WTC11 (cell line): ENCODE measurements at regions not wholly inside any gene's neighbourhood (a gene's known extent, or its start where the extent isn't known, plus 50 kb on each side); places are given as distances from the start of the nearest gene placed in this dataset.

ENCODE experiments used
- ATAC-seq: fragments of 200-7000 bp; cut with Tn5 transposase; 2 replicates; pipeline ENCODE4 v1.10.0; 2021; ENCODE audit warnings: mild to moderate bottlenecking, moderate library complexity
- CTCF ChIA-PET: fragments of 300-600 bp; sonication (Branson Sonifier 250); formaldehyde crosslinking; loops from one replicate; lab custom pipeline; 2021; ENCODE audit warnings: antibody characterized with exemption; lab: Charles Lee
- POLR2A ChIA-PET: fragments of 350-600 bp; sonication (Branson Sonifier 250); formaldehyde crosslinking; loops from one replicate; lab custom pipeline; 2021; ENCODE audit warnings: antibody characterized with exemption; lab: Charles Lee
- DNase-seq: peaks from one replicate; pipeline ENCODE4 v3.0.0; 2021; ENCODE audit warnings: low spot score
- H3K27ac Mint-ChIP-seq: 2 replicates; pipeline ENCODE4 v1.8.0; 2021; ENCODE audit warnings: mixed read lengths
- H3K27me3 Mint-ChIP-seq: 2 replicates; pipeline ENCODE4 v1.8.0; 2021; ENCODE audit warnings: low read depth, mild to moderate bottlenecking, moderate library complexity, mixed read lengths
- H3K36me3 Mint-ChIP-seq: 2 replicates; pipeline ENCODE4 v1.8.0; 2021; ENCODE audit warnings: mixed read lengths
- H3K4me1 Mint-ChIP-seq: 2 replicates; pipeline ENCODE4 v1.8.0; 2022; ENCODE audit warnings: mixed read lengths
- H3K4me3 Mint-ChIP-seq: 2 replicates; pipeline ENCODE4 v1.8.0; 2021; ENCODE audit warnings: mild to moderate bottlenecking, moderate library complexity, mixed read lengths
- H3K9me3 Mint-ChIP-seq: 2 replicates; pipeline ENCODE4 v1.8.0; 2021; ENCODE audit warnings: mixed read lengths
- CBFB ChIP-seq: sonication (generic); formaldehyde crosslinking; IDR thresholded peaks from 2 replicates; pipeline ENCODE4 v1.8.1; 2022; ENCODE audit warnings: mild to moderate bottlenecking, low read depth, missing genetic modification reagents
- FOXJ3 ChIP-seq: sonication (generic); formaldehyde crosslinking; IDR thresholded peaks from 2 replicates; pipeline ENCODE4 v1.9.0; 2021; ENCODE audit warnings: missing genetic modification reagents, mild to moderate bottlenecking, borderline replicate concordance
- FOXP1 ChIP-seq: sonication (generic); formaldehyde crosslinking; IDR thresholded peaks from 2 replicates; pipeline ENCODE4 v1.8.0; 2022; ENCODE audit warnings: missing genetic modification reagents, mild to moderate bottlenecking, moderate library complexity, borderline replicate concordance
- GRHL2 ChIP-seq: fragments of 250-450 bp; sonication (Bioruptor Pico); IDR thresholded peaks from 2 replicates; pipeline ENCODE4 v1.8.0; 2022; ENCODE audit warnings: mild to moderate bottlenecking, moderate library complexity; ENCODE audit not compliant: insufficient replicate concordance, severe bottlenecking
- JAZF1 ChIP-seq: fragments of 250-450 bp; sonication (Bioruptor Pico); IDR thresholded peaks from 2 replicates; pipeline ENCODE4 v1.9.0; 2021; ENCODE audit warnings: moderate library complexity, mild to moderate bottlenecking, inconsistent platforms
- NR3C1 ChIP-seq: sonication (generic); formaldehyde crosslinking; conservative IDR thresholded peaks from 2 replicates; pipeline ENCODE4 v1.8.1; 2023; ENCODE audit warnings: low read depth, mild to moderate bottlenecking, missing genetic modification reagents
- OVOL2 ChIP-seq: fragments of 250-450 bp; sonication (Bioruptor Pico); IDR thresholded peaks from 2 replicates; pipeline ENCODE4 v1.9.0; 2021; ENCODE audit warnings: mild to moderate bottlenecking, borderline replicate concordance
- PRRX2 ChIP-seq: fragments of 250-450 bp; sonication (Bioruptor Pico); IDR thresholded peaks from 2 replicates; pipeline ENCODE4 v1.8.0; 2021; ENCODE audit warnings: mild to moderate bottlenecking
- RELA ChIP-seq: sonication (generic); formaldehyde crosslinking; IDR thresholded peaks from 2 replicates; pipeline ENCODE4 v1.8.1; 2022; ENCODE audit warnings: missing genetic modification reagents, mild to moderate bottlenecking, borderline replicate concordance
- RORB ChIP-seq: fragments of 250-450 bp; sonication (Bioruptor Pico); IDR thresholded peaks from 2 replicates; pipeline ENCODE4 v1.9.0; 2021; ENCODE audit warnings: mild to moderate bottlenecking
- TP53 ChIP-seq: sonication (generic); formaldehyde crosslinking; IDR thresholded peaks from 2 replicates; pipeline ENCODE4 v1.8.1; 2023; ENCODE audit warnings: mild to moderate bottlenecking, missing genetic modification reagents
- ZBTB21 ChIP-seq: sonication (generic); formaldehyde crosslinking; IDR thresholded peaks from 2 replicates; pipeline ENCODE4 v1.8.1; 2023; ENCODE audit warnings: mild to moderate bottlenecking, missing genetic modification reagents, borderline replicate concordance
- ZNF396 ChIP-seq: fragments of 250-450 bp; sonication (Bioruptor Pico); IDR thresholded peaks from 2 replicates; pipeline ENCODE4 v1.8.0; 2021; ENCODE audit warnings: mild to moderate bottlenecking, moderate library complexity, borderline replicate concordance
- ZNF671 ChIP-seq: fragments of 250-450 bp; sonication (Bioruptor Pico); IDR thresholded peaks from 2 replicates; pipeline ENCODE4 v1.8.0; 2021; ENCODE audit warnings: mild to moderate bottlenecking
- TF ChIP-seq, protein P1 (sequence below): sonication (generic); formaldehyde crosslinking; IDR thresholded peaks from 2 replicates; pipeline ENCODE4 v1.8.1; 2023; ENCODE audit warnings: mild to moderate bottlenecking, moderate library complexity, missing genetic modification reagents
- TF ChIP-seq, protein P2 (sequence below): fragments of 250-450 bp; sonication (Bioruptor Pico); conservative IDR thresholded peaks from 2 replicates; pipeline ENCODE4 v1.9.0; 2021; ENCODE audit warnings: mild to moderate bottlenecking
- TF ChIP-seq, protein P3 (sequence below): sonication (generic); formaldehyde crosslinking; conservative IDR thresholded peaks from 2 replicates; pipeline ENCODE4 v1.8.1; 2023; ENCODE audit warnings: mild to moderate bottlenecking, low read depth, missing genetic modification reagents, moderate library complexity
- TF ChIP-seq, protein P4 (sequence below): fragments of 250-450 bp; sonication (Bioruptor Pico); IDR thresholded peaks from 2 replicates; pipeline ENCODE4 v1.9.0; 2021; ENCODE audit warnings: moderate library complexity, mild to moderate bottlenecking, inconsistent platforms, borderline replicate concordance
- TF ChIP-seq, protein P5 (sequence below): sonication (generic); formaldehyde crosslinking; IDR thresholded peaks from 2 replicates; pipeline ENCODE4 v1.8.1; 2023; ENCODE audit warnings: mild to moderate bottlenecking, missing genetic modification reagents, moderate library complexity
- TF ChIP-seq, protein P6 (sequence below): sonication (generic); formaldehyde crosslinking; IDR thresholded peaks from 2 replicates; pipeline ENCODE4 v1.8.1; 2022; ENCODE audit warnings: missing genetic modification reagents, borderline replicate concordance

DNA sequence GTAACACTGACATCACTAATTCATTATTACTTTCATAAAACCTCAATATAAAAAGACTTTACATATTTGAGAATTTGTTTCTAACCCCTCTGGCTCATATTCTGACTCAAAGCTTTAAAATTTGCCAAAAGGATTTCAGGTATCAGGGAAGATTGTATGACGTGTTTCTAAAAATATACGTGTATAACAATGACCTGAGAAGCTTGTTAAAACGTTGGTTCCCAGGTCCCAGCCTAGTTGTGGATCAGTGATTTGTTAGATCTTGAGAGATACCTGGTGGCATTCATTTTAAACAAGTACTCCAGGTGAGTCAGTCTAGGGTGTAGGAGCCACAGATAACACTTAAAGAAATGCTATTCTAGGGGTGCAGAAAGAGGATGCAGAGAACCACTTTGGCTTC lies 1096.8 kb upstream of the NXPH2 start:
- ChIA-PET CTCF (no interaction called here), POLR2A (no interaction called here)

DNA sequence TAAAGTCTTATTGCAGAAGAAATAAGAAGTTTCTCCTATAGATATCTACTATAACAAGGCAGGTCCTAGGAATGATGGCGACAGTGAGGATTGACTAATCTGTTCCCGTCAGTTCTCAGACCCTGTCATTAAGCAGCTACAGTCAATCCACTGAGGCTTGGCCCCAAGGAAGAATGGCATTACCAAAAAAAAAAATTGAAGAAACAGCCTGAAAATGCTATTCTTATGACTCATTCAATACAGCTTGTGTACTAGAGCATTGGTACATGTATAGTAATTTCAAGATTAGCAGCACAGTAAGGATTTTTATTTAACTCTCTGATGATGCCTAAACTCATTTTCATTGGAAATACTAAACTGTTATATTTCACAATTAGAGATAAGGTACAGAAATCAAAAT lies 1096.1 kb upstream of the NXPH2 start:
- H3K4me3 Mint-ChIP-seq, result no peak overlapping the region
- ChIA-PET CTCF (no interaction called here), POLR2A (no interaction called here)
- no peak for TF ChIP-seq PRRX2 (CRISPR knock-in tag)
- TF ChIP-seq ZNF396 (CRISPR knock-in tag), result no peak
- no peak for TF ChIP-seq ZNF671
- no peak for TF ChIP-seq CBFB (CRISPR knock-in tag)
- TF ChIP-seq, protein P1, sequence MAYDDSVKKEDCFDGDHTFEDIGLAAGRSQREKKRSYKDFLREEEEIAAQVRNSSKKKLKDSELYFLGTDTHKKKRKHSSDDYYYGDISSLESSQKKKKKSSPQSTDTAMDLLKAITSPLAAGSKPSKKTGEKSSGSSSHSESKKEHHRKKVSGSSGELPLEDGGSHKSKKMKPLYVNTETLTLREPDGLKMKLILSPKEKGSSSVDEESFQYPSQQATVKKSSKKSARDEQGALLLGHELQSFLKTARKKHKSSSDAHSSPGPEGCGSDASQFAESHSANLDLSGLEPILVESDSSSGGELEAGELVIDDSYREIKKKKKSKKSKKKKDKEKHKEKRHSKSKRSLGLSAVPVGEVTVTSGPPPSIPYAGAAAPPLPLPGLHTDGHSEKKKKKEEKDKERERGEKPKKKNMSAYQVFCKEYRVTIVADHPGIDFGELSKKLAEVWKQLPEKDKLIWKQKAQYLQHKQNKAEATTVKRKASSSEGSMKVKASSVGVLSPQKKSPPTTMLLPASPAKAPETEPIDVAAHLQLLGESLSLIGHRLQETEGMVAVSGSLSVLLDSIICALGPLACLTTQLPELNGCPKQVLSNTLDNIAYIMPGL (CRISPR knock-in tag), result no peak
- TF ChIP-seq, protein P2, sequence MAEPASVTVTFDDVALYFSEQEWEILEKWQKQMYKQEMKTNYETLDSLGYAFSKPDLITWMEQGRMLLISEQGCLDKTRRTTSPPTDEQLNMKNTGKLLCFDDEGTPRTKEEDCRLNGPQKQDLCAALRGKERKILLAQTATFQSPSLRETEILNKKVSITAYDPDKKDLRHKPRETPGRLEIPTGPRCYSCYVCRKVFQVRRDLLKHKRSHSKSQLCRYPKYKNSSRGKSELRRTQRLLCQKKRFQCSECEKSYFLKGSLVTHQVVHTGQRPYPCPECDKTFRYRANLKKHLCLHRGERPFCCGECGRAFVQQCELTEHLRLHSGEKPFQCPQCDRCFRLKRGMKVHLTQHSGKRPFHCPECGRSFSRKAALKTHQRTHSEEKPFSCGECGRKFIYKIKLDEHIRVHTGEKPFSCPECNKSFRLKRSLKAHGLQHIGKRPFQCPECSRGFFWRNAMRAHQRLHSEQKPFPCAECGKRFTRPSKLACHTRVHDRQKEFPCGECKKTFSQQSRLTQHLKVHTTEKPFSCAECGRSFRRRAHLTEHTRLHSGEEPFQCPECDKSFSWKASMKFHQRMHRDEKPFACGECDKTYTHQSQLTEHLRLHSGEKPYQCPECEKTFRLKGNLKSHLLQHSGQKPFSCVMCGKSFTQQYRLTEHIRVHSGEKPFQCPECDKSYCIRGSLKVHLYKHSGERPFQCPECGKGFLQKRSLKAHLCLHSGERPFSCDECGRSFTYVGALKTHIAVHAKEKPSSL, result no peak
- TF ChIP-seq NR3C1 (CRISPR knock-in tag), result no peak
- TF ChIP-seq, protein P3, sequence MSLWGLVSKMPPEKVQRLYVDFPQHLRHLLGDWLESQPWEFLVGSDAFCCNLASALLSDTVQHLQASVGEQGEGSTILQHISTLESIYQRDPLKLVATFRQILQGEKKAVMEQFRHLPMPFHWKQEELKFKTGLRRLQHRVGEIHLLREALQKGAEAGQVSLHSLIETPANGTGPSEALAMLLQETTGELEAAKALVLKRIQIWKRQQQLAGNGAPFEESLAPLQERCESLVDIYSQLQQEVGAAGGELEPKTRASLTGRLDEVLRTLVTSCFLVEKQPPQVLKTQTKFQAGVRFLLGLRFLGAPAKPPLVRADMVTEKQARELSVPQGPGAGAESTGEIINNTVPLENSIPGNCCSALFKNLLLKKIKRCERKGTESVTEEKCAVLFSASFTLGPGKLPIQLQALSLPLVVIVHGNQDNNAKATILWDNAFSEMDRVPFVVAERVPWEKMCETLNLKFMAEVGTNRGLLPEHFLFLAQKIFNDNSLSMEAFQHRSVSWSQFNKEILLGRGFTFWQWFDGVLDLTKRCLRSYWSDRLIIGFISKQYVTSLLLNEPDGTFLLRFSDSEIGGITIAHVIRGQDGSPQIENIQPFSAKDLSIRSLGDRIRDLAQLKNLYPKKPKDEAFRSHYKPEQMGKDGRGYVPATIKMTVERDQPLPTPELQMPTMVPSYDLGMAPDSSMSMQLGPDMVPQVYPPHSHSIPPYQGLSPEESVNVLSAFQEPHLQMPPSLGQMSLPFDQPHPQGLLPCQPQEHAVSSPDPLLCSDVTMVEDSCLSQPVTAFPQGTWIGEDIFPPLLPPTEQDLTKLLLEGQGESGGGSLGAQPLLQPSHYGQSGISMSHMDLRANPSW, result no peak
- TF ChIP-seq RORB, result no peak
- TF ChIP-seq, all 79 proteins: peak for 0
- Mint-ChIP-seq H3K36me3 (peaks cover 6% of the 10 kb centered on the region), H3K27ac (no peak overlapping the region), H3K27me3 (no peaks in the 10 kb centered on the region), H3K9me3 (peaks cover 13% of the 10 kb centered on the region), H3K4me1 (0 out of 2 replicates have a peak, but pooled peaks cover 5% of the 10 kb centered on the region)
- ATAC-seq, result no peak
- DNase-seq, result no peak

More for the DNA sequence above, 1096.8 kb upstream of the NXPH2 start:
- no peak overlapping the region for H3K4me3 Mint-ChIP-seq
- DNase-seq (no peak), ATAC-seq (no peak)
- TF ChIP-seq RELA, result no peak
- TF ChIP-seq, protein P4, sequence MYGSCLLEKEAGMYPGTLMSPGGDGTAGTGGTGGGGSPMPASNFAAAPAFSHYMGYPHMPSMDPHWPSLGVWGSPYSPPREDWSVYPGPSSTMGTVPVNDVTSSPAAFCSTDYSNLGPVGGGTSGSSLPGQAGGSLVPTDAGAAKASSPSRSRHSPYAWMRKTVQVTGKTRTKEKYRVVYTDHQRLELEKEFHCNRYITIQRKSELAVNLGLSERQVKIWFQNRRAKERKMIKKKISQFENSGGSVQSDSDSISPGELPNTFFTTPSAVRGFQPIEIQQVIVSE (CRISPR knock-in tag), result no peak
- no peak for TF ChIP-seq FOXP1 (CRISPR knock-in tag)
- TF ChIP-seq ZBTB21 (CRISPR knock-in tag), result no peak
- TF ChIP-seq TP53 (CRISPR knock-in tag), result no peak
- TF ChIP-seq JAZF1, result no peak
- no peak for TF ChIP-seq GRHL2
- no peak for TF ChIP-seq FOXJ3 (CRISPR knock-in tag)
- TF ChIP-seq, protein P5, sequence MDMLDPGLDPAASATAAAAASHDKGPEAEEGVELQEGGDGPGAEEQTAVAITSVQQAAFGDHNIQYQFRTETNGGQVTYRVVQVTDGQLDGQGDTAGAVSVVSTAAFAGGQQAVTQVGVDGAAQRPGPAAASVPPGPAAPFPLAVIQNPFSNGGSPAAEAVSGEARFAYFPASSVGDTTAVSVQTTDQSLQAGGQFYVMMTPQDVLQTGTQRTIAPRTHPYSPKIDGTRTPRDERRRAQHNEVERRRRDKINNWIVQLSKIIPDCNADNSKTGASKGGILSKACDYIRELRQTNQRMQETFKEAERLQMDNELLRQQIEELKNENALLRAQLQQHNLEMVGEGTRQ (CRISPR knock-in tag), result no peak
- TF ChIP-seq OVOL2 (CRISPR knock-in tag), result no peak
- TF ChIP-seq, protein P6, sequence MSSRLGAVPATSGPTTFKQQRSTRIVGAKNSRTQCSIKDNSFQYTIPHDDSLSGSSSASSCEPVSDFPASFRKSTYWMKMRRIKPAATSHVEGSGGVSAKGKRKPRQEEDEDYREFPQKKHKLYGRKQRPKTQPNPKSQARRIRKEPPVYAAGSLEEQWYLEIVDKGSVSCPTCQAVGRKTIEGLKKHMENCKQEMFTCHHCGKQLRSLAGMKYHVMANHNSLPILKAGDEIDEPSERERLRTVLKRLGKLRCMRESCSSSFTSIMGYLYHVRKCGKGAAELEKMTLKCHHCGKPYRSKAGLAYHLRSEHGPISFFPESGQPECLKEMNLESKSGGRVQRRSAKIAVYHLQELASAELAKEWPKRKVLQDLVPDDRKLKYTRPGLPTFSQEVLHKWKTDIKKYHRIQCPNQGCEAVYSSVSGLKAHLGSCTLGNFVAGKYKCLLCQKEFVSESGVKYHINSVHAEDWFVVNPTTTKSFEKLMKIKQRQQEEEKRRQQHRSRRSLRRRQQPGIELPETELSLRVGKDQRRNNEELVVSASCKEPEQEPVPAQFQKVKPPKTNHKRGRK, result no peak
- H3K4me1 Mint-ChIP-seq, result 0 out of 2 replicates have a peak, but pooled peaks cover 5% of the 10 kb centered on the region
- H3K36me3 Mint-ChIP-seq, result peaks cover 4% of the 10 kb centered on the region
- H3K27me3 Mint-ChIP-seq, result no peaks in the 10 kb centered on the region
- H3K27ac Mint-ChIP-seq, result no peak overlapping the region
- H3K9me3 Mint-ChIP-seq, result peaks cover 6% of the 10 kb centered on the region
